Astrocyte (in vitro differentiated cells and primary cell): ENCODE measurements at regions not wholly inside any gene's neighbourhood (a gene's known extent, or its start where the extent isn't known, plus 50 kb on each side); places are given as distances from the start of the nearest gene placed in this dataset.

Experiments
- DNase-seq: peaks from one replicate; pipeline ENCODE4 v3.0.0-alpha.2; 2010; ENCODE audit warnings: low read depth
- FAIRE-seq: peaks from 2 replicates; lab custom pipeline; 2011; peaks lifted over from hg19 to GRCh38; lab: Jason Lieb, UNC
- H2AFZ ChIP-seq: 2 replicates; pipeline ENCODE4 v1.6.0; 2012; ENCODE audit warnings: low read depth, low read length, inconsistent platforms
- H3K27ac ChIP-seq: 2 replicates; pipeline ENCODE4 v1.5.1; 2011; ENCODE audit warnings: low read depth, low read length, inconsistent platforms
- H3K27me3 ChIP-seq: 2 replicates; pipeline ENCODE4 v1.6.0; 2011; ENCODE audit warnings: low read length, inconsistent platforms; ENCODE audit not compliant: insufficient read depth
- H3K36me3 ChIP-seq: 2 replicates; pipeline ENCODE4 v1.5.1; 2011; ENCODE audit warnings: low read length, inconsistent platforms; ENCODE audit not compliant: insufficient read depth
- H3K4me1 ChIP-seq: 2 replicates; pipeline ENCODE4 v1.5.1; 2011; ENCODE audit warnings: low read length, inconsistent platforms; ENCODE audit not compliant: insufficient read depth
- H3K4me2 ChIP-seq: 2 replicates; pipeline ENCODE4 v1.6.0; 2012; ENCODE audit warnings: low read length, inconsistent platforms
- H3K4me3 ChIP-seq: 2 replicates; pipeline ENCODE4 v1.5.1; 2011; ENCODE audit warnings: low read depth, mild to moderate bottlenecking, low read length, inconsistent platforms; ENCODE audit not compliant: insufficient read depth
- H3K79me2 ChIP-seq: 2 replicates; pipeline ENCODE4 v1.6.0; 2012; ENCODE audit warnings: mild to moderate bottlenecking, low read length, inconsistent platforms; ENCODE audit not compliant: insufficient read depth
- H3K9ac ChIP-seq: 2 replicates; pipeline ENCODE4 v1.6.0; 2012; ENCODE audit warnings: mild to moderate bottlenecking, low read length, inconsistent platforms
- H3K9me3 ChIP-seq: 2 replicates; pipeline ENCODE4 v1.5.1; 2012; ENCODE audit warnings: low read depth, mild to moderate bottlenecking, low read length, inconsistent platforms; ENCODE audit not compliant: insufficient read depth
- H4K20me1 ChIP-seq: 2 replicates; pipeline ENCODE4 v1.6.0; 2012; ENCODE audit warnings: low read length, inconsistent platforms; ENCODE audit not compliant: insufficient read depth
- H3K27ac Mint-ChIP-seq: one replicate; pipeline ENCODE4 v1.8.0; 2021; ENCODE audit warnings: mild to moderate bottlenecking, mixed read lengths; ENCODE audit not compliant: unreplicated experiment
- H3K27me3 Mint-ChIP-seq: one replicate; pipeline ENCODE4 v1.8.0; 2021; ENCODE audit warnings: low read depth, mixed read lengths; ENCODE audit not compliant: unreplicated experiment
- H3K36me3 Mint-ChIP-seq: one replicate; pipeline ENCODE4 v1.8.0; 2021; ENCODE audit warnings: low read depth, mixed read lengths; ENCODE audit not compliant: unreplicated experiment
- H3K4me1 Mint-ChIP-seq: one replicate; pipeline ENCODE4 v1.8.0; 2021; ENCODE audit warnings: low read depth, mixed read lengths; ENCODE audit not compliant: unreplicated experiment
- H3K4me3 Mint-ChIP-seq: one replicate; pipeline ENCODE4 v1.8.0; 2021; ENCODE audit warnings: mild to moderate bottlenecking, moderate library complexity, mixed read lengths; ENCODE audit not compliant: unreplicated experiment
- H3K9me3 Mint-ChIP-seq: one replicate; pipeline ENCODE4 v1.8.0; 2021; ENCODE audit warnings: mild to moderate bottlenecking, mixed read lengths; ENCODE audit not compliant: unreplicated experiment
- EZH2 ChIP-seq: IDR thresholded peaks from 2 replicates; pipeline ENCODE4 v1.6.1; 2012; ENCODE audit warnings: mild to moderate bottlenecking, low read length, inconsistent platforms; ENCODE audit not compliant: insufficient read depth
- TF ChIP-seq, protein P1 (sequence below): IDR thresholded peaks from 2 replicates; pipeline ENCODE4 v1.5.1; 2011; ENCODE audit warnings: low read depth, mild to moderate bottlenecking, inconsistent platforms, low read length, moderate library complexity; ENCODE audit not compliant: insufficient read depth

DNA sequence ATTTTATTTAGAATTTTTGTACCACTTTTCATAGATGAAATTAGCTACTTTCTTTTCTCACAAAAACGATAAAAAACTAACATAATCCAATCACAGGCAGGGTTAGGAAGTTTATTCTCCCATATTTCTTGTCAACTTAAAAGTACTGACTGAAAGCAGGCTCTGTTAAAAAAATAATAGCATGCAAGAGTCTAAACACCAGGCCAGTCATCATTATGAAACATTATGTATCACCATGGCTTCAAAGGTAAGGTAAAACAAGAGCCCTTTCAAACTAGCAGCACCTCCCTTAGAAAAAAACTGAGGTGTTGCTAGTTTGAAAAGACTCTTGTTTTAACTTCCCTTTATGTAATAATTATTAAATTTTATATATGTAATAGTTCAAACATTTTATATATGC is 848.0 kb downstream of the RNF144A start:
- H3K27me3 ChIP-seq: no peaks in the 10 kb centered on the region
- no peak overlapping the region for H3K27ac ChIP-seq
- no peak overlapping the region for H3K9ac ChIP-seq
- no peak overlapping the region for H3K4me3 ChIP-seq
- H4K20me1 ChIP-seq: no peaks in the 10 kb centered on the region
- H2AFZ ChIP-seq: no peak overlapping the region
- H3K4me2 ChIP-seq: no peak overlapping the region
- H3K4me3 Mint-ChIP-seq: no peak overlapping the region
- no peaks in the 10 kb centered on the region for H3K36me3 ChIP-seq
- H3K9me3 Mint-ChIP-seq: peaks cover 21% of the 10 kb centered on the region
- DNase-seq: no peak
- H3K4me1 Mint-ChIP-seq: no peaks in the 10 kb centered on the region
- no peaks in the 10 kb centered on the region for H3K27me3 Mint-ChIP-seq
- H3K4me1 ChIP-seq: no peaks in the 10 kb centered on the region
- no peak overlapping the region for H3K27ac Mint-ChIP-seq
- no peak for FAIRE-seq
- no peaks in the 10 kb centered on the region for H3K79me2 ChIP-seq
- H3K36me3 Mint-ChIP-seq: no peaks in the 10 kb centered on the region
- no peak for TF ChIP-seq EZH2
- TF ChIP-seq, protein P1, sequence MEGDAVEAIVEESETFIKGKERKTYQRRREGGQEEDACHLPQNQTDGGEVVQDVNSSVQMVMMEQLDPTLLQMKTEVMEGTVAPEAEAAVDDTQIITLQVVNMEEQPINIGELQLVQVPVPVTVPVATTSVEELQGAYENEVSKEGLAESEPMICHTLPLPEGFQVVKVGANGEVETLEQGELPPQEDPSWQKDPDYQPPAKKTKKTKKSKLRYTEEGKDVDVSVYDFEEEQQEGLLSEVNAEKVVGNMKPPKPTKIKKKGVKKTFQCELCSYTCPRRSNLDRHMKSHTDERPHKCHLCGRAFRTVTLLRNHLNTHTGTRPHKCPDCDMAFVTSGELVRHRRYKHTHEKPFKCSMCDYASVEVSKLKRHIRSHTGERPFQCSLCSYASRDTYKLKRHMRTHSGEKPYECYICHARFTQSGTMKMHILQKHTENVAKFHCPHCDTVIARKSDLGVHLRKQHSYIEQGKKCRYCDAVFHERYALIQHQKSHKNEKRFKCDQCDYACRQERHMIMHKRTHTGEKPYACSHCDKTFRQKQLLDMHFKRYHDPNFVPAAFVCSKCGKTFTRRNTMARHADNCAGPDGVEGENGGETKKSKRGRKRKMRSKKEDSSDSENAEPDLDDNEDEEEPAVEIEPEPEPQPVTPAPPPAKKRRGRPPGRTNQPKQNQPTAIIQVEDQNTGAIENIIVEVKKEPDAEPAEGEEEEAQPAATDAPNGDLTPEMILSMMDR: no peak
- H3K9me3 ChIP-seq: peaks cover 12% of the 10 kb centered on the region

DNA sequence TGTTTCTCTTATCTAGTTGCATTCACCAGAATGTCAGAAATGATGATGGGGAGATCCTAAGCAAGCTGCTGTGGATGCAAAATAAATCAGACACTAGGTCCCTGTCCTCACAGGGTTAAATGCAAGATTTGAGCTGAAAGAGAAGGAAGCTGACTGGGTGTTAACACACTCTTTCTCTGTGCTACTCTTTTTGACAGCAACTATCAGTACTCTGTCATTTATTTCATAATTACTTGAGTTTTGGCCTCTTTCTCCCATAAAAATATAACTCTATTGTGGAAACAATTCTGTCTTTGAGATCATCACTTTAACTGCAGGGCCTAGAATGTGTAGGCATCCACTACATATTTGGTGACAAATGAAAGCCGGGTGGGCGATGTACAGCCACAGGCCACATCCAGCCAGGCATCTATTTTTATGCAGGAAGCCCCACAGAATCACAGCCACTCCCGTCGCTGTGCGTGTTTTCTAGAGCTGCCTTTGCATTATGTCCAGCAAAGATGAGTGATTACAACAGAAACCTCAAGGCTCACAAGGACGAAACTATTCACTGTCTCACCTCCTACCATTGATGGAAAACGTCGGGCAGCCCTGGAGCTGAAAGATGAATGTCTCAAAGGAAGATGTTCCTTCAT is 849.0 kb downstream of the RNF144A start:
- Mint-ChIP-seq H3K36me3 (no peaks in the 10 kb centered on the region), H3K27ac (no peak overlapping the region), H3K4me3 (no peak overlapping the region), H3K9me3 (peaks cover 21% of the 10 kb centered on the region), H3K27me3 (no peaks in the 10 kb centered on the region), H3K4me1 (no peaks in the 10 kb centered on the region)
- no peak overlapping the region for H2AFZ ChIP-seq
- H4K20me1 ChIP-seq: no peaks in the 10 kb centered on the region
- TF ChIP-seq, protein P1: no peak
- TF ChIP-seq EZH2: no peak
- DNase-seq (no peak), FAIRE-seq (no peak)
- no peak overlapping the region for H3K4me2 ChIP-seq
- H3K27me3 ChIP-seq: no peaks in the 10 kb centered on the region
- H3K4me3 ChIP-seq: no peak overlapping the region
- H3K9me3 ChIP-seq: peaks cover 12% of the 10 kb centered on the region
- H3K27ac ChIP-seq: no peak overlapping the region
- no peaks in the 10 kb centered on the region for H3K36me3 ChIP-seq
- H3K79me2 ChIP-seq: no peaks in the 10 kb centered on the region
- no peak overlapping the region for H3K9ac ChIP-seq
- no peaks in the 10 kb centered on the region for H3K4me1 ChIP-seq

DNA sequence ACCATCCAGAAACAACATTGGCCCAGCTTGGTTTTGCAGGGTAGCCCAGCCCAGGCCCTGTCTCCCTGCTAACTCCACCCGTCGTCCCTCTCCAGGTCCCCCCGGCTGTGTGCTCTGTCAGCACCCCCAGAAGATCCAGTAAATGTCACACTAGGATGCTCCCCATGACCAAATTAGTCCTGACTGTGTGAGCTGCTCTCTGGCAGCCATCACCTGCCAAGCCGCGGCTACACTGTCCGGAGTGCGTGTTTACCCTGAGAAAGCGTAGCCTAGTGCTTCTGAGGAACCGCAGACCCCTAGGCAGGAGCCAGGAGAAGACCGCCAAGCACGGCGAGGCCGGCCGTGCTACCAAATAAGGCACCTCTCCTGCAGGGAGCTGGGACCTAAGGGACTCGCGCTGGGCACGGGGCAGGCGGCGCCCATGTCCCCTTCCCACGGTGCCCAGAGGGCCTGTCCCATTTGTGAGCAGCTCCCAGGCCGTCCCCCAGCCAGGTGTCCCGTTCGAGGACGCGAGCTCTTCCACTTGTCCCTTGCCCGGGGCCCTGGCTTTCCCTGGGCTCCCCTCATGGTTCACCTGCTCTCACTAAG is 849.9 kb downstream of the RNF144A start:
- Histone ChIP-seq H3K27me3 (no peaks in the 10 kb centered on the region), H3K4me2 (no peak overlapping the region), H3K4me1 (no peaks in the 10 kb centered on the region), H3K4me3 (no peak overlapping the region), H2AFZ (no peak overlapping the region), H3K36me3 (no peaks in the 10 kb centered on the region), H3K27ac (no peak overlapping the region), H3K9me3 (peaks cover 12% of the 10 kb centered on the region), H4K20me1 (no peaks in the 10 kb centered on the region), H3K9ac (no peak overlapping the region), H3K79me2 (no peaks in the 10 kb centered on the region)
- FAIRE-seq (no peak), DNase-seq (no peak)
- no peak for TF ChIP-seq EZH2
- TF ChIP-seq, protein P1: no peak
- peaks cover 21% of the 10 kb centered on the region for H3K9me3 Mint-ChIP-seq
- peaks cover 2% of the 10 kb centered on the region for H3K27me3 Mint-ChIP-seq
- no peak overlapping the region for H3K27ac Mint-ChIP-seq
- no peaks in the 10 kb centered on the region for H3K36me3 Mint-ChIP-seq
- H3K4me3 Mint-ChIP-seq: no peak overlapping the region
- no peaks in the 10 kb centered on the region for H3K4me1 Mint-ChIP-seq
